ENCODE measurements at regions not wholly inside any gene's neighbourhood (a gene's known extent, or its start where the extent isn't known, plus 50 kb on each side); places are given as distances from the start of the nearest gene placed in this dataset.

- Histone ChIP-seq H3K9me3 (ENCODE audit: control insufficient read depth, insufficient read depth, low read depth, low read length) (no peaks in the 10 kb centered on the region), H3K9ac (ENCODE audit: insufficient read depth, low read length) (no peak overlapping the region), H3K4me1 (ENCODE audit: control insufficient read depth, extremely low read depth, insufficient read depth, low read length) (no peaks in the 10 kb centered on the region), H3K4me2 (ENCODE audit: extremely low read depth, insufficient read depth, low read length) (no peak overlapping the region), H2AFZ (ENCODE audit: low read length) (no peak overlapping the region), H4K20me1 (ENCODE audit: control insufficient read depth, extremely low read depth, insufficient read depth, low read length) (no peaks in the 10 kb centered on the region), H3K27ac (ENCODE audit: insufficient read depth, low read length) (no peak overlapping the region), H3K27me3 (ENCODE audit: control insufficient read depth, insufficient read depth, low read length) (no peaks in the 10 kb centered on the region), H3K79me2 (ENCODE audit: control insufficient read depth, insufficient read depth, low read length) (no peaks in the 10 kb centered on the region), H3K4me3 (replicated peaks in 1 of 4; ENCODE audit: control extremely low read depth in 1 of 4, insufficient read depth in 1 of 4, low read depth in 3 of 4, low read length in 4 of 4) (no peak overlapping the region), H3K36me3 (ENCODE audit: control insufficient read depth, insufficient read depth, low read length) (no peaks in the 10 kb centered on the region)
- no peak for DNase-seq (ENCODE audit: low read depth in 2 of 2)
- TF ChIP-seq, protein P1, sequence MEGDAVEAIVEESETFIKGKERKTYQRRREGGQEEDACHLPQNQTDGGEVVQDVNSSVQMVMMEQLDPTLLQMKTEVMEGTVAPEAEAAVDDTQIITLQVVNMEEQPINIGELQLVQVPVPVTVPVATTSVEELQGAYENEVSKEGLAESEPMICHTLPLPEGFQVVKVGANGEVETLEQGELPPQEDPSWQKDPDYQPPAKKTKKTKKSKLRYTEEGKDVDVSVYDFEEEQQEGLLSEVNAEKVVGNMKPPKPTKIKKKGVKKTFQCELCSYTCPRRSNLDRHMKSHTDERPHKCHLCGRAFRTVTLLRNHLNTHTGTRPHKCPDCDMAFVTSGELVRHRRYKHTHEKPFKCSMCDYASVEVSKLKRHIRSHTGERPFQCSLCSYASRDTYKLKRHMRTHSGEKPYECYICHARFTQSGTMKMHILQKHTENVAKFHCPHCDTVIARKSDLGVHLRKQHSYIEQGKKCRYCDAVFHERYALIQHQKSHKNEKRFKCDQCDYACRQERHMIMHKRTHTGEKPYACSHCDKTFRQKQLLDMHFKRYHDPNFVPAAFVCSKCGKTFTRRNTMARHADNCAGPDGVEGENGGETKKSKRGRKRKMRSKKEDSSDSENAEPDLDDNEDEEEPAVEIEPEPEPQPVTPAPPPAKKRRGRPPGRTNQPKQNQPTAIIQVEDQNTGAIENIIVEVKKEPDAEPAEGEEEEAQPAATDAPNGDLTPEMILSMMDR (conservative IDR thresholded peaks at IDR 0.05 in 1 of 2, IDR thresholded peaks at IDR 0.05 in 1 of 2; ENCODE audit: low read depth in 1 of 2, low read length in 2 of 2): no peak
- no peak for TF ChIP-seq EZH2 (IDR thresholded peaks at IDR 0.05; ENCODE audit: low read length, missing control alignments)
Measured at GRCh38 chr2:224213396-224213795, 174.3 kb upstream of the SERPINE2 start.

DNA sequence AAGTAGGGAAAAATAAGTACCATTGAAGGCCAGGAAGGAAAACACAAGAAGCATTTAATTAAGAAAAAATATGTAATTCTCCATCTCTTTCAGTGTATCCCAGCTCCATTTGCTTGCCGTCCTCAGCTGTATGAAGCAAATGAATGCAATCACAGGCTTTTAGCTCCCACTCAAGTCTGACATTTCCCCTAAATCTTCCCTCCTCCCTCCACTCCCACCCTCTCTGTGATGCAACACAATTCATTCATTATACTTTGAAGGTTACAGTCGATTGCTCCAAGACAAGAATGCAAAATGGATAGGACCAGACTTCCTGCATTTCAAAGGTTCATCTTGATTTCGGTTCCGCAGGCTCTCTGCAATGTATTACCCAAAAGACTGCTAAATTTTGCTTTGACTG, 172.7 kb upstream of the SERPINE2 start:
- DNase-seq (ENCODE audit: low read depth in 2 of 2): peak; percentile 28 to 52

DNA sequence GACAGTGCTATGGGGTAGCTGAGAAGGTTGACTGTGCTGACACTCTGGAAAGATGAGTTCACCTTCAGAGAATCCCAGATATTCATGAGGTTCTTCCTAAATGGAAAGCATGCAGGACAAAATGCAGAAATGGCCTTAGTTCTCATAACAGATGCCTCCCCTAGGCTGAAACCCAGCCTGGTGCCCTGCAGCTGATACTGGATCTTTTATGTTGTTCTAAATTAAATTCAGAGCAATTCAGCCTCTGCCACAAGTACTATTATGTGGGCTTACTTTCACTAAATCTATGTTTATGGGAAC, 172.0 kb upstream of the SERPINE2 start:
- H3K4me1 ChIP-seq (ENCODE audit: control insufficient read depth, extremely low read depth, insufficient read depth, low read length): no peaks in the 10 kb centered on the region
- no peaks in the 10 kb centered on the region for H3K27me3 ChIP-seq (ENCODE audit: control insufficient read depth, insufficient read depth, low read length)
- H3K9ac ChIP-seq (ENCODE audit: insufficient read depth, low read length): no peak overlapping the region
- no peak overlapping the region for H3K4me3 ChIP-seq (replicated peaks in 1 of 4; ENCODE audit: control extremely low read depth in 1 of 4, insufficient read depth in 1 of 4, low read depth in 3 of 4, low read length in 4 of 4)
- no peak overlapping the region for H3K27ac ChIP-seq (ENCODE audit: insufficient read depth, low read length)
- H2AFZ ChIP-seq (ENCODE audit: low read length): no peak overlapping the region
- no peaks in the 10 kb centered on the region for H3K36me3 ChIP-seq (ENCODE audit: control insufficient read depth, insufficient read depth, low read length)
- DNase-seq (ENCODE audit: low read depth in 2 of 2): peak in 1 of 2 donors; percentile 47
- H4K20me1 ChIP-seq (ENCODE audit: control insufficient read depth, extremely low read depth, insufficient read depth, low read length): no peaks in the 10 kb centered on the region
- no peaks in the 10 kb centered on the region for H3K9me3 ChIP-seq (ENCODE audit: control insufficient read depth, insufficient read depth, low read depth, low read length)
- H3K79me2 ChIP-seq (ENCODE audit: control insufficient read depth, insufficient read depth, low read length): no peaks in the 10 kb centered on the region
- TF ChIP-seq, protein P1 (conservative IDR thresholded peaks at IDR 0.05 in 1 of 2, IDR thresholded peaks at IDR 0.05 in 1 of 2; ENCODE audit: low read depth in 1 of 2, low read length in 2 of 2): no peak
- TF ChIP-seq EZH2 (IDR thresholded peaks at IDR 0.05; ENCODE audit: low read length, missing control alignments): no peak
- no peak overlapping the region for H3K4me2 ChIP-seq (ENCODE audit: extremely low read depth, insufficient read depth, low read length)

More for the DNA sequence above, 172.7 kb upstream of the SERPINE2 start:
- H3K4me2 ChIP-seq (ENCODE audit: extremely low read depth, insufficient read depth, low read length): no peak overlapping the region
- H3K4me3 ChIP-seq (replicated peaks in 1 of 4; ENCODE audit: control extremely low read depth in 1 of 4, insufficient read depth in 1 of 4, low read depth in 3 of 4, low read length in 4 of 4): no peak overlapping the region
- no peaks in the 10 kb centered on the region for H3K79me2 ChIP-seq (ENCODE audit: control insufficient read depth, insufficient read depth, low read length)
- no peak overlapping the region for H2AFZ ChIP-seq (ENCODE audit: low read length)
- no peak overlapping the region for H3K27ac ChIP-seq (ENCODE audit: insufficient read depth, low read length)
- no peaks in the 10 kb centered on the region for H3K9me3 ChIP-seq (ENCODE audit: control insufficient read depth, insufficient read depth, low read depth, low read length)
- H3K9ac ChIP-seq (ENCODE audit: insufficient read depth, low read length): no peak overlapping the region
- H3K36me3 ChIP-seq (ENCODE audit: control insufficient read depth, insufficient read depth, low read length): no peaks in the 10 kb centered on the region
- H4K20me1 ChIP-seq (ENCODE audit: control insufficient read depth, extremely low read depth, insufficient read depth, low read length): no peaks in the 10 kb centered on the region
- H3K4me1 ChIP-seq (ENCODE audit: control insufficient read depth, extremely low read depth, insufficient read depth, low read length): no peaks in the 10 kb centered on the region
- TF ChIP-seq, protein P1 (conservative IDR thresholded peaks at IDR 0.05 in 1 of 2, IDR thresholded peaks at IDR 0.05 in 1 of 2; ENCODE audit: low read depth in 1 of 2, low read length in 2 of 2): no peak
- TF ChIP-seq EZH2 (IDR thresholded peaks at IDR 0.05; ENCODE audit: low read length, missing control alignments): no peak
- H3K27me3 ChIP-seq (ENCODE audit: control insufficient read depth, insufficient read depth, low read length): no peaks in the 10 kb centered on the region

All from fibroblast of lung (primary cell).